ENCODE measurements at regions not wholly inside any gene's neighbourhood (a gene's known extent, or its start where the extent isn't known, plus 50 kb on each side); places are given as distances from the start of the nearest gene placed in this dataset.

- H4K20me1 ChIP-seq, result no peaks in the 10 kb centered on the region
- H3K9me3 ChIP-seq (replicated peaks in 1 of 11), result 0 out of 22 replicates have a peak, but pooled peaks cover 0 to 3% (median 0%) of the 10 kb centered on the region in 11 experiments
- peak overlapping the region in 1 of 11 experiments; percentile 33; a peak in 1 of 22 replicates for H3K9ac ChIP-seq
- H3K36me3 ChIP-seq, result no peaks in the 10 kb centered on the region
- peak overlapping the region in 3 of 11 experiments; percentile 5 to 53 (median 47); a peak in 4 of 22 replicates for H3K4me2 ChIP-seq
- no peak overlapping the region for H3K4me3 ChIP-seq
- peak overlapping the region in 3 of 11 experiments; percentile 54 to 73 (median 70); a peak in 6 of 22 replicates for H3K27ac ChIP-seq
- H3K27me3 ChIP-seq, result no peaks in the 10 kb centered on the region
- H3K4me1 ChIP-seq, result peaks cover 0 to 51% (median 0%) of the 10 kb centered on the region in 10 experiments; a peak in 6 of 20 replicates
- TF ChIP-seq Cebpa-rat (IDR thresholded peaks at IDR 0.05), result no peak
These were observed 135.9 kb downstream of the ITGB8 start for GRCh38 chr7:20466543-20467021.

- H3K27me3 ChIP-seq, result no peaks in the 10 kb centered on the region
- peak overlapping the region in 3 of 11 experiments; percentile 41 to 79 (median 75); a peak in 5 of 22 replicates for H3K27ac ChIP-seq
- TF ChIP-seq Cebpa-rat (IDR thresholded peaks at IDR 0.05), result no peak
These were observed 139.4 kb downstream of the ITGB8 start for GRCh38 chr7:20470082-20470481.

GRCh38 chr7:20470726-20471125, 140.0 kb downstream of the ITGB8 start:
- H3K36me3 ChIP-seq, result no peaks in the 10 kb centered on the region
- H3K27ac ChIP-seq, result peak overlapping the region in 3 of 11 experiments; percentile 41 to 79 (median 75); a peak in 5 of 22 replicates
- peaks cover 0 to 6% (median 0%) of the 10 kb centered on the region in 11 experiments; a peak in 1 of 22 replicates for H3K9me3 ChIP-seq (replicated peaks in 1 of 11)
- no peaks in the 10 kb centered on the region for H4K20me1 ChIP-seq
- no peaks in the 10 kb centered on the region for H3K27me3 ChIP-seq
- peaks cover 0 to 71% (median 0%) of the 10 kb centered on the region in 10 experiments; a peak in 7 of 20 replicates for H3K4me1 ChIP-seq
- TF ChIP-seq Cebpa-rat (IDR thresholded peaks at IDR 0.05), result no peak
- H3K4me2 ChIP-seq, result peak overlapping the region in 3 of 11 experiments; percentile 10 to 51 (median 48); a peak in 5 of 22 replicates
- no peak overlapping the region; a peak in 1 of 22 replicates for H3K9ac ChIP-seq
- H3K4me3 ChIP-seq, result no peak overlapping the region

More at GRCh38 chr7:20470082-20470481, 139.4 kb downstream of the ITGB8 start:
- Histone ChIP-seq H3K4me1 (peaks cover 0 to 68% (median 0%) of the 10 kb centered on the region in 10 experiments; a peak in 7 of 20 replicates), H4K20me1 (no peaks in the 10 kb centered on the region), H3K4me3 (no peak overlapping the region), H3K36me3 (no peaks in the 10 kb centered on the region), H3K9me3 (replicated peaks in 1 of 11) (peaks cover 0 to 6% (median 0%) of the 10 kb centered on the region in 11 experiments; a peak in 1 of 22 replicates), H3K9ac (no peak overlapping the region; a peak in 1 of 22 replicates), H3K4me2 (peak overlapping the region in 2 of 11 experiments; percentile 46 to 51; a peak in 3 of 22 replicates)

- Histone ChIP-seq H3K27me3 (no peaks in the 10 kb centered on the region), H3K36me3 (no peaks in the 10 kb centered on the region), H3K27ac (no peak overlapping the region), H3K9me3 (replicated peaks in 1 of 11) (peaks cover 0 to 6% (median 0%) of the 10 kb centered on the region in 11 experiments; a peak in 1 of 22 replicates), H4K20me1 (no peaks in the 10 kb centered on the region), H3K4me3 (no peak overlapping the region), H3K9ac (no peak overlapping the region), H3K4me2 (peak overlapping the region in 3 of 11 experiments; percentile 10 to 62 (median 59); a peak in 4 of 22 replicates), H3K4me1 (peaks cover 0 to 50% (median 6%) of the 10 kb centered on the region in 10 experiments; a peak in 10 of 20 replicates)
- TF ChIP-seq Cebpa-rat (IDR thresholded peaks at IDR 0.05), result no peak
These were observed 141.2 kb upstream of the ABCB5 start for GRCh38 chr7:20474249-20474648.

- TF ChIP-seq Cebpa-rat (IDR thresholded peaks at IDR 0.05), result no peak
- peak overlapping the region in 2 of 11 experiments; percentile 20 to 49; a peak in 1 of 22 replicates for H3K9ac ChIP-seq
- no peaks in the 10 kb centered on the region for H3K36me3 ChIP-seq
- H3K4me1 ChIP-seq, result peaks cover 0 to 41% (median 6%) of the 10 kb centered on the region in 10 experiments; a peak in 10 of 20 replicates
- no peaks in the 10 kb centered on the region for H4K20me1 ChIP-seq
- H3K4me3 ChIP-seq, result no peak overlapping the region
- H3K9me3 ChIP-seq (replicated peaks in 1 of 11), result peaks cover 0 to 6% (median 0%) of the 10 kb centered on the region in 11 experiments; a peak in 1 of 22 replicates
- no peaks in the 10 kb centered on the region for H3K27me3 ChIP-seq
- H3K27ac ChIP-seq, result peak overlapping the region in 4 of 11 experiments; percentile 38 to 63 (median 49); a peak in 7 of 22 replicates
- peak overlapping the region in 6 of 11 experiments; percentile 19 to 67 (median 58); a peak in 10 of 22 replicates for H3K4me2 ChIP-seq
These were observed 139.7 kb upstream of the ABCB5 start for GRCh38 chr7:20475756-20476155.

GRCh38 chr7:20477067-20477466, 138.4 kb upstream of the ABCB5 start:
- H4K20me1 ChIP-seq, result no peaks in the 10 kb centered on the region
- H3K9me3 ChIP-seq (replicated peaks in 1 of 11), result peaks cover 0 to 6% (median 0%) of the 10 kb centered on the region in 11 experiments; a peak in 1 of 22 replicates
- no peak overlapping the region for H3K9ac ChIP-seq
- TF ChIP-seq Cebpa-rat (IDR thresholded peaks at IDR 0.05), result no peak
- H3K4me3 ChIP-seq, result no peak overlapping the region
- H3K27me3 ChIP-seq, result no peaks in the 10 kb centered on the region
- no peak overlapping the region for H3K27ac ChIP-seq
- no peaks in the 10 kb centered on the region for H3K36me3 ChIP-seq
- no peak overlapping the region; a peak in 1 of 22 replicates for H3K4me2 ChIP-seq
- H3K4me1 ChIP-seq, result peaks cover 0 to 31% (median 6%) of the 10 kb centered on the region in 10 experiments; a peak in 10 of 20 replicates

- Histone ChIP-seq H3K4me3 (no peak overlapping the region), H3K36me3 (no peaks in the 10 kb centered on the region), H3K27me3 (no peaks in the 10 kb centered on the region), H3K4me2 (no peak overlapping the region), H4K20me1 (no peaks in the 10 kb centered on the region), H3K9ac (no peak overlapping the region), H3K4me1 (peaks cover 0 to 31% (median 6%) of the 10 kb centered on the region in 10 experiments; a peak in 10 of 20 replicates), H3K27ac (no peak overlapping the region), H3K9me3 (replicated peaks in 1 of 11) (peaks cover 0 to under 1% (median 0%) of the 10 kb centered on the region in 11 experiments; a peak in 1 of 22 replicates)
- no peak for TF ChIP-seq Cebpa-rat (IDR thresholded peaks at IDR 0.05)
These were observed 135.8 kb upstream of the ABCB5 start for GRCh38 chr7:20479706-20480105.

GRCh38 chr7:20482071-20482470, 133.4 kb upstream of the ABCB5 start:
- Histone ChIP-seq H3K27ac (no peak overlapping the region), H3K36me3 (no peaks in the 10 kb centered on the region), H3K4me3 (no peak overlapping the region), H3K9me3 (replicated peaks in 1 of 11) (peaks cover 5 to 14% (median 6%) of the 10 kb centered on the region in 11 experiments), H3K4me2 (no peak overlapping the region), H3K27me3 (no peaks in the 10 kb centered on the region), H4K20me1 (no peaks in the 10 kb centered on the region), H3K4me1 (peaks cover 0 to 15% (median 0%) of the 10 kb centered on the region in 10 experiments; a peak in 6 of 20 replicates), H3K9ac (no peak overlapping the region)
- no peak for TF ChIP-seq Cebpa-rat (IDR thresholded peaks at IDR 0.05)

GRCh38 chr7:20484356-20484755, 131.1 kb upstream of the ABCB5 start:
- peaks cover 0 to 4% (median 0%) of the 10 kb centered on the region in 11 experiments; a peak in 2 of 22 replicates for H3K36me3 ChIP-seq
- peaks cover 0 to 15% (median 0%) of the 10 kb centered on the region in 10 experiments; a peak in 6 of 20 replicates for H3K4me1 ChIP-seq
- no peak overlapping the region for H3K4me3 ChIP-seq
- H3K4me2 ChIP-seq, result peak overlapping the region in 2 of 11 experiments; percentile 25 to 59; a peak in 4 of 22 replicates
- no peaks in the 10 kb centered on the region for H4K20me1 ChIP-seq
- no peak overlapping the region for H3K9ac ChIP-seq
- no peak for TF ChIP-seq Cebpa-rat (IDR thresholded peaks at IDR 0.05)
- H3K27ac ChIP-seq, result peak overlapping the region in 2 of 11 experiments; percentile 8 to 31; a peak in 2 of 22 replicates
- H3K9me3 ChIP-seq (replicated peaks in 1 of 11), result peaks cover 24 to 36% (median 29%) of the 10 kb centered on the region in 11 experiments
- H3K27me3 ChIP-seq, result no peaks in the 10 kb centered on the region

All from BLaER1 treated with 17β-estradiol and CSF1 and Interleukin-3, amounts not matched to agents 10 nM and 100 nM (cell line).